ENCODE measurements at regions not wholly inside any gene's neighbourhood (a gene's known extent, or its start where the extent isn't known, plus 50 kb on each side); places are given as distances from the start of the nearest gene placed in this dataset.

GRCh38 chr13:29693275-29693945, 97.9 kb upstream of the SLC7A1 start:
- ATAC-seq, result no peak
- TF ChIP-seq PATZ1 (CRISPR knock-in tag; IDR thresholded peaks at IDR 0.05; ENCODE audit: borderline replicate concordance), result no peak
- TF ChIP-seq ZFP3 (CRISPR knock-in tag; IDR thresholded peaks at IDR 0.05), result no peak
- no peak for TF ChIP-seq POU6F1 (CRISPR knock-in tag; IDR thresholded peaks at IDR 0.05; ENCODE audit: borderline replicate concordance, low read depth)
- TF ChIP-seq CREB5 (CRISPR knock-in tag; IDR thresholded peaks at IDR 0.05; ENCODE audit: low read depth), result no peak

GRCh38 chr13:29689548-29689947, 94.1 kb upstream of the SLC7A1 start:
- no peak for TF ChIP-seq TCF4 (CRISPR knock-in tag; IDR thresholded peaks at IDR 0.05; ENCODE audit: borderline replicate concordance)
- TF ChIP-seq ESRRG (CRISPR knock-in tag; IDR thresholded peaks at IDR 0.05), result no peak
- no peak for TF ChIP-seq TOX (CRISPR knock-in tag; IDR thresholded peaks at IDR 0.05; ENCODE audit: borderline replicate concordance)
- no peak for TF ChIP-seq POU6F1 (CRISPR knock-in tag; IDR thresholded peaks at IDR 0.05; ENCODE audit: borderline replicate concordance, low read depth)
- TF ChIP-seq OSR1 (CRISPR knock-in tag; IDR thresholded peaks at IDR 0.05), result no peak
- no peak for TF ChIP-seq ISL1 (CRISPR knock-in tag; IDR thresholded peaks at IDR 0.05)
- TF ChIP-seq ZNF565 (CRISPR knock-in tag; conservative IDR thresholded peaks at IDR 0.05; ENCODE audit: low read depth), result no peak
- ATAC-seq, result no peak

GRCh38 chr13:29688193-29688592, 92.7 kb upstream of the SLC7A1 start:
- no peak for ATAC-seq
- no peak for TF ChIP-seq OSR1 (CRISPR knock-in tag; IDR thresholded peaks at IDR 0.05)
- TF ChIP-seq ESRRG (CRISPR knock-in tag; IDR thresholded peaks at IDR 0.05), result no peak
- no peak for TF ChIP-seq BACH2 (CRISPR knock-in tag; IDR thresholded peaks at IDR 0.05; ENCODE audit: borderline replicate concordance)
- no peak for TF ChIP-seq SNAI2 (CRISPR knock-in tag; IDR thresholded peaks at IDR 0.05)
- no peak for TF ChIP-seq POU6F1 (CRISPR knock-in tag; IDR thresholded peaks at IDR 0.05; ENCODE audit: borderline replicate concordance, low read depth)
- TF ChIP-seq TCF4 (CRISPR knock-in tag; IDR thresholded peaks at IDR 0.05; ENCODE audit: borderline replicate concordance), result no peak
- no peak for TF ChIP-seq ARNTL (CRISPR knock-in tag; IDR thresholded peaks at IDR 0.05; ENCODE audit: borderline replicate concordance, low read depth)
- no peak for TF ChIP-seq ZNF8 (CRISPR knock-in tag; IDR thresholded peaks at IDR 0.05)
- TF ChIP-seq GLIS3 (CRISPR knock-in tag; IDR thresholded peaks at IDR 0.05), result no peak
- TF ChIP-seq CREB5 (CRISPR knock-in tag; IDR thresholded peaks at IDR 0.05; ENCODE audit: low read depth), result no peak
- no peak for TF ChIP-seq TSHZ2 (CRISPR knock-in tag; IDR thresholded peaks at IDR 0.05)
- TF ChIP-seq ZFP3 (CRISPR knock-in tag; IDR thresholded peaks at IDR 0.05), result no peak
- no peak for TF ChIP-seq PATZ1 (CRISPR knock-in tag; IDR thresholded peaks at IDR 0.05; ENCODE audit: borderline replicate concordance)
- no peak for TF ChIP-seq RARB (CRISPR knock-in tag; IDR thresholded peaks at IDR 0.05)
- TF ChIP-seq ZNF565 (CRISPR knock-in tag; conservative IDR thresholded peaks at IDR 0.05; ENCODE audit: low read depth), result no peak
- TF ChIP-seq TOX (CRISPR knock-in tag; IDR thresholded peaks at IDR 0.05; ENCODE audit: borderline replicate concordance), result no peak
- no peak for TF ChIP-seq CSDC2 (CRISPR knock-in tag; IDR thresholded peaks at IDR 0.05)
- TF ChIP-seq CSRNP3 (CRISPR knock-in tag; IDR thresholded peaks at IDR 0.05), result no peak
- TF ChIP-seq ZC3H10 (CRISPR knock-in tag; IDR thresholded peaks at IDR 0.05), result no peak

All from SK-N-SH treated with all-trans-retinoic acid at 6 μM for 48 hours (cell line).